GM19463 (cell line): ENCODE measurements at regions not wholly inside any gene's neighbourhood (a gene's known extent, or its start where the extent isn't known, plus 50 kb on each side); places are given as distances from the start of the nearest gene placed in this dataset.
"Not testable (repeated sequence)": the region's sequence is repeated elsewhere in the genome, so short reads cannot be mapped to it uniquely, and the experiment has no call there.

Experiments
- ATAC-seq: cut with Tn5 transposase; IDR thresholded peaks from one replicate; pipeline ENCODE4 v1.9.1; 2021; ENCODE audit warnings: mild to moderate bottlenecking, moderate library complexity; ENCODE audit not compliant: unreplicated experiment

- ATAC-seq: not testable (repeated sequence)
Observed at GRCh38 chrX:65888150-65888549, 151.7 kb downstream of the VSIG4 start.

- no peak for ATAC-seq
Observed at GRCh38 chrX:65883556-65883955, 156.3 kb downstream of the VSIG4 start.

- ATAC-seq: no peak
Observed at GRCh38 chrX:65879977-65880799, 159.7 kb downstream of the VSIG4 start.

- ATAC-seq: no peak
Observed at GRCh38 chrX:65878456-65878855, 161.4 kb downstream of the VSIG4 start.

- no peak for ATAC-seq
Observed at GRCh38 chrX:65877953-65878352, 161.9 kb downstream of the VSIG4 start.

GRCh38 chrX:65875614-65876013 is 164.3 kb downstream of the VSIG4 start:
- ATAC-seq: not testable (repeated sequence)

- ATAC-seq: no peak
Observed at GRCh38 chrX:65874765-65875164, 165.1 kb downstream of the VSIG4 start.

- ATAC-seq: no peak
Observed at GRCh38 chrX:65874110-65874509, 165.8 kb downstream of the VSIG4 start.

- ATAC-seq: no peak
Observed at GRCh38 chrX:65873385-65873784, 166.5 kb downstream of the VSIG4 start.

GRCh38 chrX:65871671-65872311 is 168.1 kb downstream of the VSIG4 start:
- peak; percentile 81 for ATAC-seq

GRCh38 chrX:65870544-65870943 is 169.3 kb downstream of the VSIG4 start:
- ATAC-seq: not testable (repeated sequence)

- ATAC-seq: no peak
Observed at GRCh38 chrX:65866773-65867172, 173.1 kb downstream of the VSIG4 start.

GRCh38 chrX:65866146-65866545 is 173.7 kb downstream of the VSIG4 start:
- ATAC-seq: peak; percentile 85

GRCh38 chrX:65862638-65863037 is 177.2 kb downstream of the VSIG4 start:
- ATAC-seq: no peak

- no peak for ATAC-seq
Observed at GRCh38 chrX:65859299-65859698, 180.6 kb downstream of the VSIG4 start.

- not testable (repeated sequence) for ATAC-seq
Observed at GRCh38 chrX:65854437-65854836, 185.4 kb downstream of the VSIG4 start.

GRCh38 chrX:65851306-65851705 is 183.9 kb downstream of the MSN start:
- ATAC-seq: not testable (repeated sequence)

- not testable (repeated sequence) for ATAC-seq
Observed at GRCh38 chrX:65850821-65851220, 183.4 kb downstream of the MSN start.

- no peak for ATAC-seq
Observed at GRCh38 chrX:65846974-65847373, 179.5 kb downstream of the MSN start.

GRCh38 chrX:65841263-65841662 is 173.8 kb downstream of the MSN start:
- peak; percentile 89 for ATAC-seq

GRCh38 chrX:65838674-65839073 is 171.2 kb downstream of the MSN start:
- ATAC-seq: no peak

- no peak for ATAC-seq
Observed at GRCh38 chrX:65837875-65838549, 170.6 kb downstream of the MSN start.
